ENCODE measurements at regions not wholly inside any gene's neighbourhood (a gene's known extent, or its start where the extent isn't known, plus 50 kb on each side); places are given as distances from the start of the nearest gene placed in this dataset.
A peak's percentile ranks its signal among the peaks of the same experiment; 100 is the strongest.

DNA sequence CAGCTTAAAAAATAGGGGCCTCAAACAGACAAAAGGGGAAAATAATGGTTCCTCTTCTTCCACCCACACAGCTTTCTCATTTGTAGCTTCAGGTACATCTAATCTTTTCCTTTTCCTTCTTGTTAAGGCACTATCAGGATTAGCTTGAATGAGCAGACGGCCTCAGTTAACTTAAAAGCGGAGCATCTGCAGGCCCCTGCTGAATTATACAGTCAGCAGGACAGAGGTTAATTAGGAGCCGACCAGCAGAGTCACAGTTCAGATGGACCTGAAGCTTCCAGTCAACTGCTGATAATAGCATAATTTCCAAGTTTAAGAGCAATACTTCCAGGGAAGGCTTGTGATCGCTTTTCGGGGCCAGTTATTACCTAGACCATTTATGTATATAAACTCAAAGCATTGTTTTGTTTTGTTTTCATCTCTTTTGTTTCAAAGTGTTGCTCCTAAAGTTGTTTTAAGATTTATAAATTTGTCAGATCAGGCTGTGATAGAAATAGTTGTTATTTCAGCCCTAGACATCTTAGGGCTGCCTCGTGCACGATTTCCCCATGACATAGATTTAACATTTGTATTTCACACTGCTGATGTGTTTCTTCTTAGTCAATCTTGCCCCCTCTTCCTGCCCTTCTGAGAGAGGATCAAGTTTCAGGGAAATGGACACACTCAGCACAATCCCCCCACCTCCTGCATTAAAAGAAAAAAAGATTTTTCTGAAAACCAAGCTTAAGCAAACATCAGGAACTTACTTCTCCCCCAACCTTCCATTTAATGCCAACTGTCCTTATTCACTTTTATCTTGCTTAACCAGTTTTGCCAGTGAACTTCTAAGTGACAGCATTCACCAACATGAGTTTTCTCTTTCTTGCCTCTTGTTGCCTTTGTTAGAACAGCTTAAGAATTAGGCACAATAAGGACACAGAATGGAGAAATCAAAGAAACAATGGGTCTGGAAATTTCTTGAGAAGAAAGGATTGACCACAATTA is 449.8 kb downstream of the ARHGEF28 start:
- 76 to 82% methylated on average over 7 of the region's 7 CpGs for WGBS, 2 donors

DNA sequence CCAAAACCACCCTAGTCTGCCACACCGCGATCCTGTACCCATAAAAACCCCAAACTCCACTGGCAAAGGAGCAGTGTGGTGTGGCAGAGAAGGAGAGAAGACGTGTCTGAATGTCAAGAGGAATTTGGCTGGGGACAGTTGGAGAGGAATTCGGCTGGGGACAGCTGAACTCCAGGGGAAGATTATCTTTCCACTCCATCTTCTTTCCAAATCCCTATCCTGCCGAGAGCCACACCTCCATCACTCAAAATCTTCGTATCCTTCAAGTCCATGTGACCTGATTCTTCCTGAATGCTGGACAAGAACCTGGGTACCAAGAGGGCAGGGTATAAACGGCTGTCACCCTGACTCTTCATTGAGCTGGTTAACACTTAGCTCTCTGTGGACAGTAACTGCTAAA is 448.1 kb downstream of the ARHGEF28 start:
- Histone ChIP-seq H3K4me1 (peaks cover 14% of the 10 kb centered on the region), H3K36me3 (ENCODE audit: low read depth, missing control alignments) (no peaks in the 10 kb centered on the region), H3K9me3 (no peaks in the 10 kb centered on the region), H3K27ac (peak overlapping the region in 1 of 2 donors; percentile 46), H3K27me3 (no peaks in the 10 kb centered on the region), H3K4me3 (no peak overlapping the region)
- no peak for TF ChIP-seq POLR2A (IDR thresholded peaks at IDR 0.05)
- TF ChIP-seq, protein P1, sequence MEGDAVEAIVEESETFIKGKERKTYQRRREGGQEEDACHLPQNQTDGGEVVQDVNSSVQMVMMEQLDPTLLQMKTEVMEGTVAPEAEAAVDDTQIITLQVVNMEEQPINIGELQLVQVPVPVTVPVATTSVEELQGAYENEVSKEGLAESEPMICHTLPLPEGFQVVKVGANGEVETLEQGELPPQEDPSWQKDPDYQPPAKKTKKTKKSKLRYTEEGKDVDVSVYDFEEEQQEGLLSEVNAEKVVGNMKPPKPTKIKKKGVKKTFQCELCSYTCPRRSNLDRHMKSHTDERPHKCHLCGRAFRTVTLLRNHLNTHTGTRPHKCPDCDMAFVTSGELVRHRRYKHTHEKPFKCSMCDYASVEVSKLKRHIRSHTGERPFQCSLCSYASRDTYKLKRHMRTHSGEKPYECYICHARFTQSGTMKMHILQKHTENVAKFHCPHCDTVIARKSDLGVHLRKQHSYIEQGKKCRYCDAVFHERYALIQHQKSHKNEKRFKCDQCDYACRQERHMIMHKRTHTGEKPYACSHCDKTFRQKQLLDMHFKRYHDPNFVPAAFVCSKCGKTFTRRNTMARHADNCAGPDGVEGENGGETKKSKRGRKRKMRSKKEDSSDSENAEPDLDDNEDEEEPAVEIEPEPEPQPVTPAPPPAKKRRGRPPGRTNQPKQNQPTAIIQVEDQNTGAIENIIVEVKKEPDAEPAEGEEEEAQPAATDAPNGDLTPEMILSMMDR (IDR thresholded peaks at IDR 0.05): no peak
- no peak for DNase-seq
- WGBS, 2 donors: 87 to 92% methylated on average over 7 of the region's 7 CpGs
- intact Hi-C loops (cut with DNase I; ENCODE audit: low total_unique reads): no loop called here

More for the DNA sequence above, 449.8 kb downstream of the ARHGEF28 start:
- TF ChIP-seq POLR2A (IDR thresholded peaks at IDR 0.05): no peak
- TF ChIP-seq, protein P1 (IDR thresholded peaks at IDR 0.05): no peak
- Histone ChIP-seq H3K4me3 (no peak overlapping the region), H3K27ac (no peak overlapping the region), H3K36me3 (ENCODE audit: low read depth, missing control alignments) (no peaks in the 10 kb centered on the region), H3K4me1 (peaks cover 25% of the 10 kb centered on the region), H3K27me3 (no peaks in the 10 kb centered on the region), H3K9me3 (no peaks in the 10 kb centered on the region)
- intact Hi-C loops (cut with DNase I; ENCODE audit: low total_unique reads): no loop called here
- DNase-seq: no peak

DNA sequence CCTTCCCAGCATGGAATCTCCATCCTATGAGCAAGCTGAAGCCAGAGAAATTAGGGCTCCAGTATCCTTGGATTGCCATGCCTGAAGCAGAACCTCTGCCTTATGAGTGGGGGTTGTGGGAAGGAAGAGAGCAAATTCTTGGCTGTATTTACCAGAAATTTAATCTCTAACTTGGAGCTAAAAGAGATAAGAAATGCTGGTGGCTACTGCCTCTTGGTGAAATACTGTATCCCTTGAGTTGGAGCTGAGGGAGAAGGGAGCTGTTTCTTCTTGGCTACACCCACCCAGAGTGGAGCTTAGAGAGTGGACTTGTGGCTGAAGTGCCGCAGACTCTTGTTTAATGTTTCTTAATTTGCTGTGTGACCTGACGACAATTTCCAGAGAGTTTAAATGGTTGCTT is 447.3 kb downstream of the ARHGEF28 start:
- peak; percentile 44 for DNase-seq
- TF ChIP-seq, protein P1 (IDR thresholded peaks at IDR 0.05): no peak
- TF ChIP-seq POLR2A (IDR thresholded peaks at IDR 0.05): no peak
- no peaks in the 10 kb centered on the region for H3K36me3 ChIP-seq (ENCODE audit: low read depth, missing control alignments)
- intact Hi-C loops (cut with DNase I; ENCODE audit: low total_unique reads): no loop called here
- H3K27ac ChIP-seq: peak overlapping the region in 1 of 2 donors; percentile 46
- peaks cover 14% of the 10 kb centered on the region for H3K4me1 ChIP-seq
- H3K27me3 ChIP-seq: no peaks in the 10 kb centered on the region
- H3K4me3 ChIP-seq: no peak overlapping the region
- no peaks in the 10 kb centered on the region for H3K9me3 ChIP-seq
- WGBS, 2 donors: 52 to 66% methylated on average over 2 of the region's 2 CpGs

DNA sequence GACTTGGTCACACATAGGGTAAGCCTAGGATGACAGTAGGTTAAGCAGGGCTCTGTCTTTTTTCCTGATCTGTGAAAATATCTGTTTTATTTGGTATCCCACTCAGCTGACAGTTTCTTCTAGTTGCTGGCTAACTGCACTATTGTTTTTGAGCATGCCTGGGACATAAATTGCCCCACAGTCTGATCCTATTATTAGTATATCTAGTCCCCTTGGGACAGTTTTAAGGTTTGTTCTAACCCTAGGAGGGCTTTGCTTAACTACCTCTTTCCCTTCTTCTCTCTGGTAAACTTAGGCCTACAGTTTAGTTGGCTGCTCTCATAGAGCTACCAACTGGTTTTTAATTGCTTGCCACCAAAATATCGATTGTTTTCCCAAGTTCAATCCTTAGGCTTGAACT is 446.6 kb downstream of the ARHGEF28 start:
- H3K4me3 ChIP-seq: no peak overlapping the region
- TF ChIP-seq POLR2A (IDR thresholded peaks at IDR 0.05): no peak
- TF ChIP-seq, protein P1 (IDR thresholded peaks at IDR 0.05): no peak
- intact Hi-C loops (cut with DNase I; ENCODE audit: low total_unique reads): no loop called here
- no peaks in the 10 kb centered on the region for H3K36me3 ChIP-seq (ENCODE audit: low read depth, missing control alignments)
- H3K27ac ChIP-seq: no peak overlapping the region
- H3K27me3 ChIP-seq: no peaks in the 10 kb centered on the region
- no peaks in the 10 kb centered on the region for H3K9me3 ChIP-seq
- 100% methylated on average over 1 of the region's 1 CpG for WGBS, 2 donors
- DNase-seq: no peak
- peaks cover 14% of the 10 kb centered on the region for H3K4me1 ChIP-seq

Measured in testis (tissue), 2 donors.